Transverse colon (tissue), 3 donors: ENCODE measurements at regions not wholly inside any gene's neighbourhood (a gene's known extent, or its start where the extent isn't known, plus 50 kb on each side); places are given as distances from the start of the nearest gene placed in this dataset.

Experiments used
- EP300 ChIP-seq: sonication (generic); formaldehyde crosslinking; IDR thresholded peaks from one replicate; pipeline ENCODE4 v1.6.1; 2017; ENCODE audit warnings: antibody characterized with exemption, low read depth
- POLR2A ChIP-seq: fragments of 450-650 bp; IDR thresholded peaks from one replicate; pipeline ENCODE4 v1.6.1; 2016; ENCODE audit warnings: antibody characterized with exemption, mild to moderate bottlenecking, moderate library complexity
- TF ChIP-seq, protein P1 (sequence below), 5 experiments: fragments of 200-600 bp in 3 of 5; fragments of 450-650 bp in 2 of 5; sonication (generic) in 3 of 5; IDR thresholded peaks; 1 replicate in 2 of 5; 2 replicates in 3 of 5; pipeline ENCODE4 v1.5.1; 2016 to 2017; ENCODE audit warnings: antibody characterized with exemption in 5 of 5, inconsistent platforms in 3 of 5, mild to moderate bottlenecking in 2 of 5, moderate library complexity in 1 of 5

DNA sequence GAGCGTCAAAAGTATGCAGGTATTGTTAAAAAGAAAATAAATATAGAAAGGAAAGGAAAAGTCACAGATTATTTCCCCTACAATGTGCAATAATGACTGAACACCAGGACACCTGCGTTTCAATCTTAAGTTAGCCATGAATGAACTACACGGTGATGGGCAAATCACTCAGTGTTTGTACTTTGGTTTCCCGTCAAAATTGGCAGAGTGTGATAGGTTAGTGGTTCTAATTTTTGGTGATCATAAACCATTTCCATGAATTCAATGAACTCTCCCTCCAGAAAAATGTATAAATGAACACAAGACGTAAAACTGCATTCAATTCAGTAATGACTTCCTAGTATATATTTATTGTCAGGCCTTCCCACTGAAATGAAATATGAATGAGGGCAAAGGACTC is 59.0 kb upstream of the ITGA1 start:
- TF ChIP-seq, protein P1, sequence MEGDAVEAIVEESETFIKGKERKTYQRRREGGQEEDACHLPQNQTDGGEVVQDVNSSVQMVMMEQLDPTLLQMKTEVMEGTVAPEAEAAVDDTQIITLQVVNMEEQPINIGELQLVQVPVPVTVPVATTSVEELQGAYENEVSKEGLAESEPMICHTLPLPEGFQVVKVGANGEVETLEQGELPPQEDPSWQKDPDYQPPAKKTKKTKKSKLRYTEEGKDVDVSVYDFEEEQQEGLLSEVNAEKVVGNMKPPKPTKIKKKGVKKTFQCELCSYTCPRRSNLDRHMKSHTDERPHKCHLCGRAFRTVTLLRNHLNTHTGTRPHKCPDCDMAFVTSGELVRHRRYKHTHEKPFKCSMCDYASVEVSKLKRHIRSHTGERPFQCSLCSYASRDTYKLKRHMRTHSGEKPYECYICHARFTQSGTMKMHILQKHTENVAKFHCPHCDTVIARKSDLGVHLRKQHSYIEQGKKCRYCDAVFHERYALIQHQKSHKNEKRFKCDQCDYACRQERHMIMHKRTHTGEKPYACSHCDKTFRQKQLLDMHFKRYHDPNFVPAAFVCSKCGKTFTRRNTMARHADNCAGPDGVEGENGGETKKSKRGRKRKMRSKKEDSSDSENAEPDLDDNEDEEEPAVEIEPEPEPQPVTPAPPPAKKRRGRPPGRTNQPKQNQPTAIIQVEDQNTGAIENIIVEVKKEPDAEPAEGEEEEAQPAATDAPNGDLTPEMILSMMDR (IDR thresholded peaks at IDR 0.05): no peak
- TF ChIP-seq POLR2A (no peak), EP300 (no peak)
